ENCODE measurements at regions not wholly inside any gene's neighbourhood (a gene's known extent, or its start where the extent isn't known, plus 50 kb on each side); places are given as distances from the start of the nearest gene placed in this dataset.

GRCh38 chr4:52160859-52161258, 109.8 kb downstream of the SPATA18 start:
- Histone ChIP-seq H3K9me3 (ENCODE audit: low read length) (no peaks in the 10 kb centered on the region), H3K79me2 (replicated peaks; ENCODE audit: insufficient read depth, low read length) (no peaks in the 10 kb centered on the region), H3K36me3 (ENCODE audit: insufficient read depth, low read length) (no peaks in the 10 kb centered on the region), H3K9ac (ENCODE audit: low read length) (no peak overlapping the region), H3F3A (ENCODE audit: insufficient read depth, low read length, poor library complexity, severe bottlenecking) (no peaks in the 10 kb centered on the region), H3K27me3 (ENCODE audit: insufficient read depth, low read depth, low read length) (no peaks in the 10 kb centered on the region), H4K20me1 (ENCODE audit: insufficient read depth) (no peaks in the 10 kb centered on the region), H3K27ac (ENCODE audit: low read length) (no peak overlapping the region), H3K9me2 (ENCODE audit: insufficient read depth, low read length) (no peaks in the 10 kb centered on the region), H3K4me2 (ENCODE audit: low read length) (no peak overlapping the region), H3K4me3 (ENCODE audit: low read length) (no peak overlapping the region), H2AFZ (ENCODE audit: low read depth, low read length) (no peak overlapping the region)
- no peak for TF ChIP-seq EP300 (conservative IDR thresholded peaks at IDR 0.05; ENCODE audit: poor library complexity, severe bottlenecking)
- TF ChIP-seq MXI1 (conservative IDR thresholded peaks at IDR 0.05; ENCODE audit: poor library complexity, severe bottlenecking), result no peak
- no peak for TF ChIP-seq RAD21 (conservative IDR thresholded peaks at IDR 0.05)
- no peak for TF ChIP-seq SMC3 (conservative IDR thresholded peaks at IDR 0.05; ENCODE audit: poor library complexity)
- no peak for TF ChIP-seq EZH2 (IDR thresholded peaks at IDR 0.05; ENCODE audit: borderline replicate concordance, insufficient read depth, low read length, poor library complexity, severe bottlenecking)
- no peak for TF ChIP-seq CTCF (IDR thresholded peaks at IDR 0.05; ENCODE audit: poor library complexity, severe bottlenecking)
- no peak for TF ChIP-seq REST (IDR thresholded peaks at IDR 0.05; ENCODE audit: borderline replicate concordance)
- no peak for TF ChIP-seq POLR2AphosphoS5 (IDR thresholded peaks at IDR 0.05)
- TF ChIP-seq TAF1 (IDR thresholded peaks at IDR 0.05; ENCODE audit: low read depth), result no peak

- Histone ChIP-seq H3K27ac (ENCODE audit: low read length) (no peak overlapping the region), H3K4me2 (ENCODE audit: low read length) (no peak overlapping the region), H3K9ac (ENCODE audit: low read length) (no peak overlapping the region), H3K4me3 (ENCODE audit: low read length) (no peak overlapping the region), H3K9me2 (ENCODE audit: insufficient read depth, low read length) (no peaks in the 10 kb centered on the region), H3F3A (ENCODE audit: insufficient read depth, low read length, poor library complexity, severe bottlenecking) (no peaks in the 10 kb centered on the region), H4K20me1 (ENCODE audit: insufficient read depth) (no peaks in the 10 kb centered on the region), H3K9me3 (ENCODE audit: low read length) (no peaks in the 10 kb centered on the region), H3K79me2 (replicated peaks; ENCODE audit: insufficient read depth, low read length) (no peaks in the 10 kb centered on the region), H3K36me3 (ENCODE audit: insufficient read depth, low read length) (no peaks in the 10 kb centered on the region), H3K27me3 (ENCODE audit: insufficient read depth, low read depth, low read length) (no peaks in the 10 kb centered on the region), H2AFZ (ENCODE audit: low read depth, low read length) (no peak overlapping the region)
- TF ChIP-seq POLR2AphosphoS5 (IDR thresholded peaks at IDR 0.05) (no peak), REST (IDR thresholded peaks at IDR 0.05; ENCODE audit: borderline replicate concordance) (no peak), RAD21 (conservative IDR thresholded peaks at IDR 0.05) (no peak), EZH2 (IDR thresholded peaks at IDR 0.05; ENCODE audit: borderline replicate concordance, insufficient read depth, low read length, poor library complexity, severe bottlenecking) (no peak), MXI1 (conservative IDR thresholded peaks at IDR 0.05; ENCODE audit: poor library complexity, severe bottlenecking) (no peak), EP300 (conservative IDR thresholded peaks at IDR 0.05; ENCODE audit: poor library complexity, severe bottlenecking) (no peak), SMC3 (conservative IDR thresholded peaks at IDR 0.05; ENCODE audit: poor library complexity) (no peak), CTCF (IDR thresholded peaks at IDR 0.05; ENCODE audit: poor library complexity, severe bottlenecking) (no peak), TAF1 (IDR thresholded peaks at IDR 0.05; ENCODE audit: low read depth) (no peak)
Observed at GRCh38 chr4:52164116-52164515, 113.0 kb downstream of the SPATA18 start.

All from neural cell (in vitro differentiated cells).